Fibroblast of skin of left biceps (primary cell): ENCODE measurements at regions not wholly inside any gene's neighbourhood (a gene's known extent, or its start where the extent isn't known, plus 50 kb on each side); places are given as distances from the start of the nearest gene placed in this dataset.
A peak's percentile ranks its signal among the peaks of the same experiment; 100 is the strongest.

Experiments used
- DNase-seq, 2 experiments: peaks; one replicate each; pipeline ENCODE4 v3.0.0-alpha.2; 2013; ENCODE audit warnings: low read depth in 2 of 2

DNA sequence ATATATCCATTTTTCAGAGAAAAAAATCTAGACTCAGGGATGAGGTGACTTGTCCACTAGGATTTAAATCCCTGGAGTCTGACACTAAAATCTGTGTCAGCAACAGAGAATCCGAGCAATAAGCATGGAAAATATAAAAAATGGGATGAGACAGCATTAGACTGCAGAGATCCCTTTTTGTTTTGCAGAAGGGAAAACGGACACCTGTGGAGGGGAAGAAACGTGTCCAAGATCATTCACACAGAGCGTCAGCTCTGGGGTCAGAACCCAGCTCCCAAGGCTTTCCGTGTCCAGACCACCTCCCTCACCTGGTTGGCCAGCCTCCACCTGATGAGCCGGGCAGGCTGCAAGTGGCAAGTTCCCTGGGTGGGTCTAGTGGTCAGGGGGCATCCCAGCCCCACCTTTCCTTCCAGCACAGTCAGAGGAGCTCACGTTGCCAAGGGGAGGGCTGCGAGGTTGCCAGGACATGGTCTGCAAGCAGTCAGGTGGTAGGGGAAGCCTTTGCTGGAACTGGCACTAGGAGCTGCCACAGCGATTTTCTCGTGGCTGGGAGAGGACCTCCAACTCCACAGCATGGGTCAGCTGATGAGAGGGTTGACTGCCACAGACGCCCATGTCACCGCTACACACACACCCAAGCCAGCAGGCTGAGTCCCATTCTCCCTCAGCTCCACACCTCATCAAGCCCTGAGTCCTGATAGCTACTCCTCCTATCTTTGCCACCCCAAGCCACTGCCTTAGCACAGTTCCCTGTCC is 65.9 kb upstream of the CPLX2 start:
- DNase-seq: no peak

DNA sequence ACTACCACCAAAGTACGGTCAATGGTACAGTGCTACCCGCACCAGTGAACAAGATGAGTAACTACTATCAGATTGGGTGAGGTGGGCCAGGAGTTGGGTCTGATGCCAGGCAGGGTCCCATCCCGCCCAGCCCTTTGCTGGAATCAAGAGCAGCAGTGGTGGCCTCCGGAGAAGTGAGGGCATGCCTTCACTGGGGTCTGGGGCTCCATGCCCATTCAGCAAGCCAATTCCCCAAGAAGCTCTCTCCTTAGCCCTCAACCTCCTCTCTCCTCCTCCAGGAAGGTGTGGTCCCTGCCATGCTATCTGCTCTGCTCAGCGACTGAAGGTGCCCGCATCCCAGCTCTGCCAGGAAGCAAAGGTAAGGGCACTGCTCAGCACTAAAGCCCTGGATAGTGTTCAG is 62.7 kb upstream of the CPLX2 start:
- no peak for DNase-seq

- DNase-seq: peak; percentile 77 to 80
Observed at GRCh38 chr5:175809531-175810121, 61.8 kb upstream of the CPLX2 start.

DNA sequence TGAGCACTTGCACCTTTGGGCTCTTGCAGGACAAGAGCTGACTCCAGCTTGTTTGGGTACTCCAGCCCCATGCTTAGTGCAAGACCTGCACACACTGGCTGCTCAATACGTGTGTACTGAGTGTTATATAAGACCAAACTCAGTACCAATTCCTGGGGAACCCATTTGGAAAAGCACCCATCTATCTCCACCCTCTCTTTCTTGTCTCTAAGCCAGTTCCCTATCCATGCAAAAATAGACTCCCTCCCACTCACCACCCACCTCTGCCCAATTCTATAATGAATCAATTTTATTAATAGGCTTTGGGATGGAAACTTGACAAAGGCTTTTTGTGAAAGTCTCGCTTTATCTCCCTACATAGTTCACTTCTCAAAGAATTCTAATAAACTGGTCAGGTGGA is 60.9 kb upstream of the CPLX2 start:
- DNase-seq: no peak

DNA sequence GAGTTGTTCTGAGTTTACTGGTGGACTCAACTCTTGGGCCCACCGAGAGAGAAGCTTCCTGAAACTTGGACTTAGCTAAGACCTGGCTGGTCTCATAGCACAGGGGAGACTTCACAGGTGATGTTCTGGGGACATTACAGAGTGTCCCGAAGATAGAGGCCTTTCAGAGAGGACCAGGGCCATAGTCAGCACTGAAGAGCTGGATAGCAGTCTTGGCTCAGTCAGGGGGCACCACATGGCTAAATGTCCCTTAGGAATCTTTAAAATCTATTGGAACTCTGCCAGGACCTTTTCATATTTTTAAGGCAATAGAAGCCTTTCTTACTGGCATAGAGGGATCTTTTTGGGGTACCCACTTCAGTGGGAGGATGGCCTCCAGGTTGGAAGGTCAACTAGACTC is 59.8 kb upstream of the CPLX2 start:
- no peak for DNase-seq

DNA sequence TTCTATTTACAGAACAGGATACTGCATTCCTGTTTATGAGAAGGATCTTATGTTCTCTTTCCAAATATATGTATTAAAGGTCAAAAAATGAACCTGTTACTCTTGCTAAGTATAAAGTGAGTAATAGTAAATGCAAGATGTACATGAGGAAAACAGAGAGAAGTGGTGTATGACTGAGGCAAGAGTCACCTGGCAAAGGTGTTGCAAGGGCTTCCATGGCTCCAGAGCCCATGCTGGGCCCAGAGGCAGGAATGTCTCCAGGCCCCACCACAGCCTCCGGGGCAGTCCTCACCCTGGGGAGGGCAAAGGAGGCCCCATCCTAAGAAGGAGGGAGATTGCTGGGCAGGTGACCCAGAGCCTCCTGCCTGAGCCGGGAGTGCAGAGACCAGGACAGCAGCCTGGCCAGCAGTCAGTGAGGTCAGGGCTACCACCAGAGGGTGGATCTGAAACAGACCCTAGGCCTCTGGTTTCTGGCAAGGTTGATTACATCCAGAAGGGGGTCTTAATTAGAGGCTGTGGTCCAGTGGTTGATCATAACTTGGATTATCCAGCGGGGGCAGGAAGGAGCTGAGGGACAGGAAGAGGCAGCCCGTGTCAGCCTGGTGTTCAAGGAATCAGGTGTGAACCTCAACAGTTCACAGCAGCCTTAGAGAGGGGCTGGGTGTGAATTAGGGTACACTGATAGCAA is 57.3 kb upstream of the CPLX2 start:
- no peak for DNase-seq

- peak; percentile 25 to 31 for DNase-seq
Observed at GRCh38 chr5:175814691-175815090, 56.7 kb upstream of the CPLX2 start.

DNA sequence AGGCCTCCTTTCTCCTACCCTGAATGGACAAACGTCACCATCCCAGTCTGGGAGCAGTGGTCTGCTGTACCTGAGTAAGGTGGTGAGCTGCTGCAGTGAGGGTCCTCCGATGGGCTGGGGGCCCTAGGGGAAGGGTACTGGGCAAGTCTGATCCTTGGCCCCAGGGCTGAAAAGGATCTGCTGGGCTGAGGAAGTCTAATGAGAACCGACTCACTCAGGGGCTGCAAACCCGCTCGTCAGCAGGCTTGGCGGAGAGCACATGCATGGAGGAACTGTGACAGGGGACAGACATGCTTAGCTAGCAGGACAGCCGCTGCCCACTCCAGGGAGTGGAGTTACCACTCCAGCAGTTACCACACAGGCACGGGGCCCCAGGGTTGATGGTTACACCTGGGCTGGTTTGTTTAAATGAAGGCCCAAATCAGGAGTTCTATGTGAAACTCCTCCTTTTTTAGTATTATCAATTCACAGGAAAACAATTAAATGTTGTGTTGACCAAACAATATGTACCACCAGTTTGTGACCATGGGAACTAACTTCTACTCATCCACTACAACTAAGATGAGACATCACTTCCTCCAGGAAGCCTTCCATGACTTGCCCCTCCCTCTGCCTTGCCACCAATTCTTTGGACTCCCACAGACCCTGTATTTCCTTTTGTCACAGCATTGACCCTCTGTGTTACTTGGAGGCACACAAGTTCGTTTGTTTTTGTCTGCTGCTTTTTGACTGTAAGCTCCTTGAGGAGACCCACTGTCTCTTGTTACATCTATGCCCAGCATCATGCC is 56.1 kb upstream of the CPLX2 start:
- DNase-seq: no peak

DNA sequence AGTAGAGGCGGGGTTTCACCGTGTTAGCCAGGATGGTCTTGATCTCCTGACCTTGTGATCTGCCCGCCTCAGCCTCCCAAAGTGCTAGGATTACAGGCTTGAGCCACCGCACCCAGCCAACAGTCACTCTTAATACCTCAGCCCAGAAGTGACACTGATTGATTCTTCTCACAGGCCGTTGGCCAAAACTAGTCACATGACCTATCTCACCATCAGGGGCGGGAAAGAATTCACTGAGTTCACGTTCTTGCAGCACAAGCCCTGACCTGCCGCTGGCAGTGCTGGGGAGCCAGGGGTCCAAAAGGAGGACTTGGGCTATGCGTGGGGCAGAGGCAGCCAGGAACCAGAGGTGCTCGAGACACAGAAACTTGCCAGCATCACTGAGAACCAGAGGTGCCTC is 55.0 kb upstream of the CPLX2 start:
- no peak for DNase-seq

- no peak for DNase-seq
Observed at GRCh38 chr5:175819090-175819425, 52.3 kb upstream of the CPLX2 start.

DNA sequence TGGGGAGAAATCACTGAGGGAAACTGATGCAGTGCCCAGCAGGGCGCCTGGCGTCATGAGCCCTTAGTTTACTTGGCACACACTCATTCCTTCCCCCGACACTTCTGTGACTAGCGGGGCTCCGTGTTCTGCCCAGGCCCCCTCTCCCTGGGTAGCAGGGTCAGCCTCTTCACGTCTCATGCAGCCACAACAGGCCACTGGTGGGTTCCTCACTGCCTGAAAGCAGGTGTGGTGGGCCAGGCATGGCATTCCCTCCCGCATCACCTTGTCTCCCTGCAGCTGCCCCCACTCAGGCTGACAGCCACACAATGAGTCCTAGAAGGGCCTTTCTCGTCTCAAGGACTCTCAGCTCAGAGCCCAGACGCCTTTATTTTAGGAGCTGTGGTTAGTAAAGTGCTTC is 51.1 kb upstream of the CPLX2 start:
- DNase-seq: no peak
